MM.1S (cell line): ENCODE measurements at regions not wholly inside any gene's neighbourhood (a gene's known extent, or its start where the extent isn't known, plus 50 kb on each side); places are given as distances from the start of the nearest gene placed in this dataset.

Source experiments
- DNase-seq: peaks from one replicate; pipeline ENCODE4 v3.0.0-alpha.2; 2015
- H2AFZ ChIP-seq: fragments of 300-600 bp; sonication (generic); 2 replicates; pipeline ENCODE4 v1.6.0; 2016; ENCODE audit warnings: antibody characterized with exemption, low read length
- H3F3A ChIP-seq: fragments of 300-600 bp; sonication (generic); 2 replicates; pipeline ENCODE4 v1.6.1; 2016; ENCODE audit warnings: mild to moderate bottlenecking, antibody characterized with exemption, low read length, moderate library complexity, mixed read lengths; ENCODE audit not compliant: insufficient read depth
- H3K27ac ChIP-seq: fragments of 300-600 bp; sonication (generic); 2 replicates; pipeline ENCODE4 v1.5.1; 2016; ENCODE audit warnings: mild to moderate bottlenecking, low read length
- H3K27me3 ChIP-seq: fragments of 300-600 bp; sonication (generic); replicated peaks from 2 replicates; pipeline ENCODE4 v1.6.0; 2016; ENCODE audit warnings: low read length; ENCODE audit not compliant: insufficient read depth
- H3K36me3 ChIP-seq: fragments of 300-600 bp; sonication (generic); replicated peaks from 2 replicates; pipeline ENCODE4 v1.6.1; 2016; ENCODE audit warnings: mild to moderate bottlenecking, low read length, mixed read lengths; ENCODE audit not compliant: insufficient read depth
- H3K4me1 ChIP-seq: fragments of 300-600 bp; sonication (generic); 2 replicates; pipeline ENCODE4 v1.6.1; 2016; ENCODE audit warnings: low read length, mixed read lengths
- H3K4me2 ChIP-seq: fragments of 300-600 bp; sonication (generic); 2 replicates; pipeline ENCODE4 v1.6.0; 2016; ENCODE audit warnings: low read depth, low read length
- H3K4me3 ChIP-seq: fragments of 300-600 bp; sonication (generic); 2 replicates; pipeline ENCODE4 v1.5.1; 2016; ENCODE audit warnings: low read length, mixed read lengths
- H3K79me2 ChIP-seq: fragments of 300-600 bp; sonication (generic); 2 replicates; pipeline ENCODE4 v1.6.1; 2016; ENCODE audit warnings: mixed run types, low read length, mixed read lengths
- H3K9ac ChIP-seq: fragments of 300-600 bp; sonication (generic); 2 replicates; pipeline ENCODE4 v1.6.1; 2016; ENCODE audit warnings: low read length, mixed read lengths
- H3K9me2 ChIP-seq: fragments of 300-600 bp; sonication (generic); replicated peaks from 2 replicates; pipeline ENCODE4 v1.6.1; 2016; ENCODE audit warnings: mild to moderate bottlenecking, low read length, mixed read lengths; ENCODE audit not compliant: insufficient read depth
- H3K9me3 ChIP-seq: fragments of 300-600 bp; sonication (generic); replicated peaks from 2 replicates; pipeline ENCODE4 v1.6.1; 2016; ENCODE audit warnings: mild to moderate bottlenecking, low read length, mixed read lengths; ENCODE audit not compliant: insufficient read depth
- H4K20me1 ChIP-seq: fragments of 300-600 bp; sonication (generic); 2 replicates; pipeline ENCODE4 v1.6.1; 2016; ENCODE audit warnings: mild to moderate bottlenecking, low read length, moderate library complexity, mixed read lengths; ENCODE audit not compliant: insufficient read depth
- CTCF ChIP-seq: fragments of 300-600 bp; sonication (generic); IDR thresholded peaks from 2 replicates; pipeline ENCODE4 v1.5.1; 2016; ENCODE audit warnings: antibody characterized with exemption, low read length, mixed read lengths
- EZH2 ChIP-seq: fragments of 300-600 bp; sonication (generic); optimal IDR thresholded peaks from 2 replicates; pipeline ENCODE3; 2017; ENCODE audit warnings: low read depth, mild to moderate bottlenecking, antibody characterized with exemption, low read length, mixed read lengths
- EZH2phosphoT487 ChIP-seq: fragments of 300-600 bp; sonication (generic); IDR thresholded peaks from 2 replicates; pipeline ENCODE4 v1.6.1; 2018; ENCODE audit warnings: antibody characterized with exemption, low read length

GRCh38 chr7:52486267-52486666 lies 549.2 kb upstream of the POM121L12 start:
- Histone ChIP-seq H3K27me3 (no peaks in the 10 kb centered on the region), H3K9ac (no peak overlapping the region), H3K9me3 (no peaks in the 10 kb centered on the region), H3K4me3 (no peak overlapping the region), H4K20me1 (no peaks in the 10 kb centered on the region), H3K36me3 (no peaks in the 10 kb centered on the region), H2AFZ (no peak overlapping the region), H3K9me2 (no peaks in the 10 kb centered on the region), H3K79me2 (no peaks in the 10 kb centered on the region), H3K4me2 (no peak overlapping the region), H3K4me1 (no peaks in the 10 kb centered on the region), H3K27ac (no peak overlapping the region), H3F3A (no peaks in the 10 kb centered on the region)
- no peak for DNase-seq
- TF ChIP-seq CTCF (no peak), EZH2phosphoT487 (no peak), EZH2 (no peak)

GRCh38 chr7:52482076-52482475 lies 553.4 kb upstream of the POM121L12 start:
- no peaks in the 10 kb centered on the region for H3K27me3 ChIP-seq
- H3F3A ChIP-seq: no peaks in the 10 kb centered on the region
- no peak for DNase-seq
- H3K36me3 ChIP-seq: no peaks in the 10 kb centered on the region
- no peaks in the 10 kb centered on the region for H3K4me1 ChIP-seq
- TF ChIP-seq CTCF (no peak), EZH2 (no peak), EZH2phosphoT487 (no peak)
- H3K9ac ChIP-seq: no peak overlapping the region
- H3K9me2 ChIP-seq: no peaks in the 10 kb centered on the region
- H3K9me3 ChIP-seq: no peaks in the 10 kb centered on the region
- H4K20me1 ChIP-seq: no peaks in the 10 kb centered on the region
- H2AFZ ChIP-seq: no peak overlapping the region
- no peak overlapping the region for H3K4me3 ChIP-seq
- no peaks in the 10 kb centered on the region for H3K79me2 ChIP-seq
- no peak overlapping the region for H3K4me2 ChIP-seq
- H3K27ac ChIP-seq: no peak overlapping the region

GRCh38 chr7:52481571-52481970 lies 553.9 kb upstream of the POM121L12 start:
- no peak overlapping the region for H2AFZ ChIP-seq
- no peak overlapping the region for H3K9ac ChIP-seq
- no peak overlapping the region for H3K27ac ChIP-seq
- no peak overlapping the region for H3K4me3 ChIP-seq
- TF ChIP-seq CTCF: no peak
- no peaks in the 10 kb centered on the region for H3F3A ChIP-seq
- H3K27me3 ChIP-seq: no peaks in the 10 kb centered on the region
- no peaks in the 10 kb centered on the region for H3K9me2 ChIP-seq
- no peaks in the 10 kb centered on the region for H3K79me2 ChIP-seq
- no peaks in the 10 kb centered on the region for H3K4me1 ChIP-seq
- no peak overlapping the region for H3K4me2 ChIP-seq
- no peaks in the 10 kb centered on the region for H3K9me3 ChIP-seq
- H4K20me1 ChIP-seq: no peaks in the 10 kb centered on the region
- no peak for DNase-seq
- no peaks in the 10 kb centered on the region for H3K36me3 ChIP-seq

GRCh38 chr7:52479990-52480389 lies 555.4 kb upstream of the POM121L12 start:
- Histone ChIP-seq H3K9me2 (no peaks in the 10 kb centered on the region), H3F3A (no peaks in the 10 kb centered on the region), H2AFZ (no peak overlapping the region), H3K9ac (no peak overlapping the region), H3K4me2 (no peak overlapping the region), H4K20me1 (no peaks in the 10 kb centered on the region), H3K9me3 (no peaks in the 10 kb centered on the region), H3K4me1 (no peaks in the 10 kb centered on the region), H3K36me3 (no peaks in the 10 kb centered on the region), H3K79me2 (no peaks in the 10 kb centered on the region), H3K27ac (no peak overlapping the region), H3K4me3 (no peak overlapping the region), H3K27me3 (no peaks in the 10 kb centered on the region)
- TF ChIP-seq EZH2 (no peak), CTCF (no peak)
- DNase-seq: no peak
